ENCODE measurements at regions not wholly inside any gene's neighbourhood (a gene's known extent, or its start where the extent isn't known, plus 50 kb on each side); places are given as distances from the start of the nearest gene placed in this dataset.

DNA sequence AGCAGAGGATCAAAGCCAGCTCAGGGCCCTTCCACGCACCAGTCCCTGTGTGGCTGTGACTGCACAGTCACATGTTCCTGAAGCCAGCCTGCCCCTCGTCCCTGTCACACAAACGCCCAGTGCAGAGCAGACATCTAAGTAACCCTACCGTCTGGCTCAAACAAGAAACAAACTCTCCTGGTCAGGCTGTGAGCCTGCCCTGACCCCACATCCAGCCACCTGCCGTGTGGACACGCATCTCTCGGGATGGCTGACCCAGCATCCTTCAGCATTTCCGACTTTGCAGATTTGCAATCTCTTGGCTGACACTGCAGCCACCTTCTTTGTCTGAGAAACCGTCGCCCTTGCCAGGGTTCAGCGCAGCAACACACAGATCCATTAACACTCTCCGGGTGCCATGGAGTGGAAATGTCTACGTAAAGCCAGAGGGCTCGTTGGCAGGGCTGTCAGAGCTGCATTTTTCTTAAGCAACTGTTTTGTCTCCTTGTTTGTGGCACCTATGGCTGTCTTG, 82.3 kb upstream of the ASAP2 start:
- TF ChIP-seq, protein P1, sequence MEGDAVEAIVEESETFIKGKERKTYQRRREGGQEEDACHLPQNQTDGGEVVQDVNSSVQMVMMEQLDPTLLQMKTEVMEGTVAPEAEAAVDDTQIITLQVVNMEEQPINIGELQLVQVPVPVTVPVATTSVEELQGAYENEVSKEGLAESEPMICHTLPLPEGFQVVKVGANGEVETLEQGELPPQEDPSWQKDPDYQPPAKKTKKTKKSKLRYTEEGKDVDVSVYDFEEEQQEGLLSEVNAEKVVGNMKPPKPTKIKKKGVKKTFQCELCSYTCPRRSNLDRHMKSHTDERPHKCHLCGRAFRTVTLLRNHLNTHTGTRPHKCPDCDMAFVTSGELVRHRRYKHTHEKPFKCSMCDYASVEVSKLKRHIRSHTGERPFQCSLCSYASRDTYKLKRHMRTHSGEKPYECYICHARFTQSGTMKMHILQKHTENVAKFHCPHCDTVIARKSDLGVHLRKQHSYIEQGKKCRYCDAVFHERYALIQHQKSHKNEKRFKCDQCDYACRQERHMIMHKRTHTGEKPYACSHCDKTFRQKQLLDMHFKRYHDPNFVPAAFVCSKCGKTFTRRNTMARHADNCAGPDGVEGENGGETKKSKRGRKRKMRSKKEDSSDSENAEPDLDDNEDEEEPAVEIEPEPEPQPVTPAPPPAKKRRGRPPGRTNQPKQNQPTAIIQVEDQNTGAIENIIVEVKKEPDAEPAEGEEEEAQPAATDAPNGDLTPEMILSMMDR (IDR thresholded peaks at IDR 0.05 in 2 of 3, conservative IDR thresholded peaks at IDR 0.05 in 1 of 3; ENCODE audit: control insufficient read depth in 2 of 3, extremely low read depth in 1 of 3, insufficient read depth in 1 of 3, low read depth in 3 of 3, low read length in 3 of 3): no peak
- TF ChIP-seq NBN (IDR thresholded peaks at IDR 0.05): no peak
- TF ChIP-seq ZNF622 (IDR thresholded peaks at IDR 0.05): no peak
- no peak for TF ChIP-seq EP300 (IDR thresholded peaks at IDR 0.05; ENCODE audit: borderline replicate concordance in 1 of 2, control insufficient read depth in 1 of 2, low read depth in 2 of 2, low read length in 2 of 2)
- TF ChIP-seq EZH2 (IDR thresholded peaks at IDR 0.05; ENCODE audit: borderline replicate concordance, control insufficient read depth, low read depth, low read length): no peak
- no peak for TF ChIP-seq NRF1 (conservative IDR thresholded peaks at IDR 0.05; ENCODE audit: low read depth, low read length)
- no peak for TF ChIP-seq EED (IDR thresholded peaks at IDR 0.05; ENCODE audit: low read depth)
- no peak for TF ChIP-seq POLR2A (IDR thresholded peaks at IDR 0.05; ENCODE audit: low read depth, low read length)
- TF ChIP-seq NR2C1 (IDR thresholded peaks at IDR 0.05): no peak
- TF ChIP-seq USF2 (IDR thresholded peaks at IDR 0.05; ENCODE audit: borderline replicate concordance, low read depth, low read length): no peak
- no peak for TF ChIP-seq TCF12 (IDR thresholded peaks at IDR 0.05; ENCODE audit: low read depth, low read length)
- TF ChIP-seq SRF (IDR thresholded peaks at IDR 0.05; ENCODE audit: low read depth in 2 of 2, low read length in 2 of 2): no peak
- no peak for TF ChIP-seq CBX3 (IDR thresholded peaks at IDR 0.05; ENCODE audit: borderline replicate concordance, low read depth)
- TF ChIP-seq, protein P2, sequence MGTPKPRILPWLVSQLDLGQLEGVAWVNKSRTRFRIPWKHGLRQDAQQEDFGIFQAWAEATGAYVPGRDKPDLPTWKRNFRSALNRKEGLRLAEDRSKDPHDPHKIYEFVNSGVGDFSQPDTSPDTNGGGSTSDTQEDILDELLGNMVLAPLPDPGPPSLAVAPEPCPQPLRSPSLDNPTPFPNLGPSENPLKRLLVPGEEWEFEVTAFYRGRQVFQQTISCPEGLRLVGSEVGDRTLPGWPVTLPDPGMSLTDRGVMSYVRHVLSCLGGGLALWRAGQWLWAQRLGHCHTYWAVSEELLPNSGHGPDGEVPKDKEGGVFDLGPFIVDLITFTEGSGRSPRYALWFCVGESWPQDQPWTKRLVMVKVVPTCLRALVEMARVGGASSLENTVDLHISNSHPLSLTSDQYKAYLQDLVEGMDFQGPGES (IDR thresholded peaks at IDR 0.05): no peak
